Cerebellar cortex (tissue), 1 donor: ENCODE measurements at regions not wholly inside any gene's neighbourhood (a gene's known extent, or its start where the extent isn't known, plus 50 kb on each side); places are given as distances from the start of the nearest gene placed in this dataset.
"Not testable (repeated sequence)": the region's sequence is repeated elsewhere in the genome, so short reads cannot be mapped to it uniquely, and the experiment has no call there.

ENCODE experiments used
- DNase-seq: peaks from one replicate; pipeline ENCODE4 v3.0.0-alpha.2; 2015; ENCODE audit warnings: low spot score

DNA sequence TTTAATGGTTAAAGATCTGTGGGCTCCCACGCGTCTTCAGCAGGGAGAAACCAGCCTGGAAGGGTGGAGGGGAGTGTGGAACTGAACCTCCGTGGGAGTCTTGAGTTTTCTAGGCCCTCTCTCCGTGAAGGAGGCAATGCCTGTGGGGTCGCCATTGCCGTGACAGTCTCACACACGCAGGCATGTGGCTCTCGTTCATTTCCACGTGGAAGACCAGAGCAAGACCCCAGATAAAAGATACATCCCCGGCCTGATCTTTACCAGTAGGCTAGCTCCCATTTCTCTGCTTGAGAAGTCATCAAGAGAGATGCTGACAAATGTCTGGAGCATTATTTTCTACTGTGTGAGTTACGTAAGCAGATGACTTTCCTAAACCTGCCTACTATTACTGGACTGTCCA, 491.7 kb upstream of the LMO3 start:
- DNase-seq = no peak

DNA sequence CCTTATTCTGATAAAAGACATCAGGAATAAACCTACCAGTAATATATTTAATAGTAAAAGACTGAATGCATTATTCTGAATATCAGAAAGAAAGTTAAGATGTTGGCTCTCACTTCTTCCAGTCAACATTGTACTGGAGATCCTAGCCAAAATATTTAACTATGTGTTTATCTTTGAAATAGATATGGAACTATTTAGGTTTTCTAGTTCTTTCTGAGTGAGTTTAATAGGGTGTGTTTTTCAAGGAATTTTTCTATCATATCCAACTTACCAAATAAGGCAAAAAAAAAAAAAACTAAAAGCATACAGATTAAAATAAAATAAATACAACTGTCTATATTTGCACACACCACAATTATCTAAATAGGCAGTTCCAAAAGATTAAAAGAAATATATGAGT, 478.9 kb upstream of the LMO3 start:
- DNase-seq = no peak

GRCh38 chr12:17079251-17079909, 473.4 kb upstream of the LMO3 start:
- DNase-seq = no peak

GRCh38 chr12:17077594-17077993, 471.6 kb upstream of the LMO3 start:
- no peak for DNase-seq

- no peak for DNase-seq
Observed at GRCh38 chr12:17076811-17077210, 470.8 kb upstream of the LMO3 start.

GRCh38 chr12:17076028-17076744, 470.2 kb upstream of the LMO3 start:
- no peak for DNase-seq

- no peak for DNase-seq
Observed at GRCh38 chr12:17064834-17065233, 458.9 kb upstream of the LMO3 start.

DNA sequence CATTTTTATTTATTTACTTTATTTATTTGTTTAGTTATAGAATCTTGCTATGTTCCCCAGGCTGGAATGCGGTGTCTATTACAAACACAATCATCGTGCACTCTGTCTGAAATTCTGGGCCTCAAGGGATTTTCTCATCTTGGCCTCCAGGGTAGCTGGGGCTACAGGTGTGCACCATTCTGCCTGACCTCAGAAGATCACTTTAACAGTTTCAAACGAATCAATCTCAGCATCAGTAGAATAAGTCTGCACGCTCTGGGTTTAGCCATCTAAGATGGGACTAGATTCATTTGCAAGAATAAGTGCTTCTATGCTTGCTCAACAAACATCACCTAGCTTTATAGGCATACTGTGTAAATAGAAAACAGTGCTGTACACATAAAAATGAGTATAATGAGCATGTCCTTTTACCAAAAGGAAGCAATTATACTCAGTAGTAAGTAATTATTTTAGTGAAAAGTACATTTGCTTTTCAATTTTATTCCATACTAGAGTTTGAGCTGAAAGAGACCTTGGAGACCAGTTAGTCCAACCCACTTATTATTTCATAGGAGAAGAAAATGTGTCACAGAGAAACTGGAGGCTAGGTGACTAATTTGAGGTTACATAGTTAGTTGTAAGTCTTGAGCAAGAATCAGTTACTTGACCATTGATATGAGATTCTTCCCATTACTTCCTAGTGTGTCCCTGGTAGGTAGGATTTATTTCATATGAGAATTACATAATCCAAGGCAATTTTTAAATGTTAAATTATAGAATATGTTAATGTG, 456.5 kb upstream of the LMO3 start:
- no peak for DNase-seq

- DNase-seq = no peak
Observed at GRCh38 chr12:17060260-17060659, 454.3 kb upstream of the LMO3 start.

GRCh38 chr12:17056546-17056945, 450.6 kb upstream of the LMO3 start:
- no peak for DNase-seq

DNA sequence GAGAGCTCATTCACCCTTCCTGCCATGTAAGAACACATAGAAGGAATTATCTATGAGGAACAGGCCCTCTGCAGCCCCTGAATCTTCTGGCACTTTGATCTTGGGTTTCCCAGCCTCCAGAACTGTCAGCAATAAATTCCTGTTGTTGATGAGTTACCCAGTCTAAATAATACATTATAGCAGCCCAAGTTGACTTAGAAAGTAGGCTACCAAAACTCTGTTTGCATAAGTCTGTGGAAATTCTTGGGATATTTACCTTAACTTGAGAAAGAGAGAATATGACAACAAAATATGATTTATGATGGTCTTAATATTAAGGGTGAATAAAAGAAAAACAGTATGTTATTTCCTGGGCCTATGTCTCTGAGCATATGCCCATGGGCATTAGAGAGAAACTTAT, 433.0 kb upstream of the LMO3 start:
- DNase-seq = no peak

GRCh38 chr12:17035372-17035771, 429.4 kb upstream of the LMO3 start:
- DNase-seq = no peak

DNA sequence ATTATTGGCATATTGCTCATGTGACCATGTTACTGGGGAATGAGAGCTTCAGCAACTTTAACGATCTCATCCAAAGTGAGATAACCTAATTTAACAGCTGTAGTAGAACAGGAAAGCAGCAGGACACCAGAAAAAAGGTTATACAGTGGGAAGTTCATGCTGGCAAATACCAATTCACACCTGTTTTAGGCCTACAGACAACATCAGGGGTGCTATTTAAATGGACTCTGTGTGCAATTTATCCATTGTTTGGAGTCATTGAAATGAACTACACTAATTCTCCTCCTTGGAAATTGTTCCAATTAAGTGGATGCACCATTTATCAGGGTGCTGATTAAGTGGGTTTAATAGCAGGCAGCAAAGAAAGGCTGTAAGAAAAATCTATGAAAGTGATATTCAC, 424.4 kb upstream of the LMO3 start:
- DNase-seq = no peak

DNA sequence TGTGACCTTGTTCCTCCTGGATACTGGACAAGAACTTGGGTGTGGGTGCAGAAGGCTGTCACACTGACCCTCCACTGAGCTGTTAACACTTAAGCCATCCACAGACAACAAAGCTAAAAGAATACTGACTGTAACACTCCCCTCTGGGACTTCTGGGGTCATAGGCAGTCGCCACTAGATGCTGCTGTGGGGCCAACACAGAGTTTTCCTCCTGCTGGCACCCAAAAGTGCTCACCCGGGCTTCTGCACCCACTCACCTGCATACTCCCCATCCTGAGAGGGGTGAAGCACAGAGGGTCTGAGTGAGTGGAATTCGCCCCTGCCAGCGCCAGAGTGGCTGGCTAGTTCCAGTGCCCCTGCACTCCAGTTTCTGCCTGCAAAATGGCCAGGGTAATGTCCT, 422.4 kb upstream of the LMO3 start:
- no peak for DNase-seq

DNA sequence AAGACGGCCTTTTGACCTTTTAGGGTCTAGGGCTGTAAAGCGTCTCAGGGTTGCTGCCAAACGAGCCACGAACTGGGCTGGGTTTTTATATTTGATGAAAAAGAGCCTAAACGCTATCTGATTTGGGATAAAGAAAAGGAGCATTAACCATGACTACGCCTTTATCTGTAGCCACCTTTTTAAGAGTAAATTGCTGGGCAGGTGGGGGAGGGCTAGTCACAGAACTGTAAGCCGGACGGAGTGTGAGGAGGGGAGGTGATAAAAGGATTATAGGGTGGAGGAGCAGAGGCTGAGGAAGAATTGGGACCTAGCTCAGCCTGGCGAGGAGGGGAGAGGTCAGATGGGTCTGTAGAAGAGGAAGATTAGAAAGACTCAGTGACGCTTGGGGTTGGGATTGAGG, 419.5 kb upstream of the LMO3 start:
- DNase-seq = not testable (repeated sequence)

- no peak for DNase-seq
Observed at GRCh38 chr12:17020765-17021164, 414.8 kb upstream of the LMO3 start.

- DNase-seq = no peak
Observed at GRCh38 chr12:17017402-17017801, 411.4 kb upstream of the LMO3 start.

- no peak for DNase-seq
Observed at GRCh38 chr12:17016116-17016864, 410.3 kb upstream of the LMO3 start.

DNA sequence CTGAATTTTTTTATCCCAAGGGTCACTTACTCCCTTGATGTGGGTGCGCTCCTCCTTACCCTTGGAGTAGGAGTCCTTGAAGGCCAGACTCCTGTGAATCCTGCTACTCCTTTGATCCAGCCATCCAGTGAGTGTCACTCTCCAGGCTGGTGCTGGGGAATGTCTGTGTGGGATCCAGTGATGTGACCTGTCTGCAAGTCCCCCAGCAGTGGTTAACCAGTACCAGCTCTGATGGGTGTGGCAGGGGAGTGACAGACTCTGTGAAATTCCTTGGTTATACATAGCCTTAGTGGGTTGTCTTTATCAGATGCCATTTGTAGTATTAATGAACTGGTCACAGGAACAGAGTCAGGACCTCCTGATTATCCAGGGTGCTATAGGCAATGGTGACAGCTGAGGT, 409.5 kb upstream of the LMO3 start:
- no peak for DNase-seq

DNA sequence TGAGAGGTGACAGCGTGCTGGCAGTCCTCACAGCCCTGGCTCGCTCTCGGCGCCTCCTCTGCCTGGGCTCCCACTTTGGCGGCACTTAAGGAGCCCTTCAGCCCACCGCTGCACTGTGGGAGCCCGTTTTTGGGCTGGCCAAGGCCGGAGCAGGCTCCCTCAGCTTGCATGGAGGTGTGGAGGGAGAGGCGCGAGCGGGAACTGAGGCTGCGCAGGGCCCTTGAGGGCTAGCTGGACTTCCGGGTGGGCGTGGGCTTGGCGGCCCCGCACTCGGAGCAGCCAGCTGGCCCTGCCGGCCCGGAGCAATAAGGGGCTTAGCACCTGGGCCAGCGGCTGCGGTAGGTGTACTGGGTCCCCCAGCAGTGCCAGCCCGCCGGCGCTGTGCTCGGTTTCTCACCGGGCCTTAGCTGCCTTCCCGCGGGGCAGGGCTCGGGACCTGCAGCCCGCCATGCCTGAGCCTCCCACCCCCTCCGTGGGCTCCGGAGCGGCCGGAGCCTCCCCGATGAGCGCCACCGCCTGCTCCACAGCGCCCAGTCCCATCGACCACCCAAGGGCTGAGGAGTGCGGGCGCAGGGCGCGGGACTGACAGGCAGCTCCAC, 401.6 kb upstream of the LMO3 start:
- DNase-seq = not testable (repeated sequence)

- DNase-seq = not testable (repeated sequence)
Observed at GRCh38 chr12:16998538-16998937, 392.6 kb upstream of the LMO3 start.

DNA sequence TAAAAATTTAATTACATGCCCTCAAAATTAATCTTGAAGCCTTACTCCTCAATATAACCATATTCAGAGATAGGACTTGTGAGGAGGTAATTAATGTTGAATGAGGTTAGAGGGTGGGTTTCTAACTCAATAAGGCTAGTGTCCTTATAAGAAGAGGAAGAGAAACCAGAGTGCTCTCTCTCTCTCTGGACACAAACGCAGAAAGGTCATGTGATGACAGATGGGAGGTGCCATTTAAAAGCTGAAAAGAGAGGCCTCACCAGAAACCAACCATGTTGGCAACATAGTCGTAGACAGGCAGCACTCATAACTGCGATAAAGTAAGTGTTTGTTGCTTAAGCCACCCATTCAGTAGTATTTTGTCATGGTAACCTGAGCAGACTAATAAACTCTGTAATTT, 378.5 kb upstream of the LMO3 start:
- no peak for DNase-seq
